Activated T-helper 17 cell treated with anti-CD3 and anti-CD28 coated beads, Interleukin-2, amount 50 U/mL, for 72 hours (primary cell): ENCODE measurements at regions not wholly inside any gene's neighbourhood (a gene's known extent, or its start where the extent isn't known, plus 50 kb on each side); places are given as distances from the start of the nearest gene placed in this dataset.

Experiments used
- ATAC-seq: fragments of 150-1000 bp; cut with Tn5 transposase; replicated peaks from 2 replicates; pipeline ENCODE4 v1.10.0; 2021; ENCODE audit warnings: mild to moderate bottlenecking, moderate library complexity
- H3K27ac Mint-ChIP-seq: one replicate; pipeline ENCODE4 v1.8.0; 2022; ENCODE audit warnings: mixed read lengths
- H3K27me3 Mint-ChIP-seq: one replicate; pipeline ENCODE4 v1.8.0; 2022; ENCODE audit warnings: mixed read lengths
- H3K36me3 Mint-ChIP-seq: one replicate; pipeline ENCODE4 v1.8.0; 2022; ENCODE audit warnings: low read depth, mild to moderate bottlenecking, mixed read lengths
- H3K4me1 Mint-ChIP-seq: one replicate; pipeline ENCODE4 v1.8.0; 2022; ENCODE audit warnings: mixed read lengths
- H3K4me3 Mint-ChIP-seq: one replicate; pipeline ENCODE4 v1.8.0; 2022; ENCODE audit warnings: mild to moderate bottlenecking, mixed read lengths
- H3K9me3 Mint-ChIP-seq: one replicate; pipeline ENCODE4 v1.8.0; 2022; ENCODE audit warnings: mixed read lengths

- H3K36me3 Mint-ChIP-seq: no peaks in the 10 kb centered on the region
- H3K27me3 Mint-ChIP-seq: no peaks in the 10 kb centered on the region
- ATAC-seq: no peak
- no peaks in the 10 kb centered on the region for H3K9me3 Mint-ChIP-seq
- no peak overlapping the region for H3K27ac Mint-ChIP-seq
- no peak overlapping the region for H3K4me3 Mint-ChIP-seq
- no peaks in the 10 kb centered on the region for H3K4me1 Mint-ChIP-seq
Observed at GRCh38 chr4:147335183-147335582, 145.7 kb upstream of the EDNRA start.

- Mint-ChIP-seq H3K9me3 (no peaks in the 10 kb centered on the region), H3K4me3 (no peak overlapping the region), H3K4me1 (no peaks in the 10 kb centered on the region), H3K36me3 (no peaks in the 10 kb centered on the region), H3K27ac (no peak overlapping the region), H3K27me3 (peaks cover 4% of the 10 kb centered on the region)
- ATAC-seq: no peak
Observed at GRCh38 chr4:147336252-147336651, 144.6 kb upstream of the EDNRA start.

- H3K9me3 Mint-ChIP-seq: no peaks in the 10 kb centered on the region
- no peak overlapping the region for H3K4me3 Mint-ChIP-seq
- H3K27me3 Mint-ChIP-seq: peaks cover 4% of the 10 kb centered on the region
- H3K36me3 Mint-ChIP-seq: no peaks in the 10 kb centered on the region
- no peak overlapping the region for H3K27ac Mint-ChIP-seq
- ATAC-seq: no peak
- H3K4me1 Mint-ChIP-seq: no peaks in the 10 kb centered on the region
Observed at GRCh38 chr4:147339100-147339499, 141.8 kb upstream of the EDNRA start.

- Mint-ChIP-seq H3K4me1 (no peaks in the 10 kb centered on the region), H3K36me3 (no peaks in the 10 kb centered on the region), H3K27ac (no peak overlapping the region), H3K4me3 (no peak overlapping the region), H3K9me3 (no peaks in the 10 kb centered on the region), H3K27me3 (peaks cover 4% of the 10 kb centered on the region)
- ATAC-seq: no peak
Observed at GRCh38 chr4:147340111-147340510, 140.8 kb upstream of the EDNRA start.

GRCh38 chr4:147340591-147341120, 140.2 kb upstream of the EDNRA start:
- no peaks in the 10 kb centered on the region for H3K36me3 Mint-ChIP-seq
- no peaks in the 10 kb centered on the region for H3K4me1 Mint-ChIP-seq
- no peak overlapping the region for H3K27ac Mint-ChIP-seq
- ATAC-seq: no peak
- H3K9me3 Mint-ChIP-seq: no peaks in the 10 kb centered on the region
- H3K27me3 Mint-ChIP-seq: peaks cover 4% of the 10 kb centered on the region
- no peak overlapping the region for H3K4me3 Mint-ChIP-seq

- Mint-ChIP-seq H3K4me3 (no peak overlapping the region), H3K9me3 (no peaks in the 10 kb centered on the region), H3K27me3 (peaks cover 10% of the 10 kb centered on the region), H3K27ac (no peak overlapping the region), H3K4me1 (no peaks in the 10 kb centered on the region), H3K36me3 (no peaks in the 10 kb centered on the region)
- no peak for ATAC-seq
Observed at GRCh38 chr4:147343692-147344091, 137.2 kb upstream of the EDNRA start.

GRCh38 chr4:147345662-147346061, 135.2 kb upstream of the EDNRA start:
- Mint-ChIP-seq H3K27ac (no peak overlapping the region), H3K9me3 (no peaks in the 10 kb centered on the region), H3K4me1 (no peaks in the 10 kb centered on the region)

GRCh38 chr4:147347217-147347616, 133.7 kb upstream of the EDNRA start:
- Mint-ChIP-seq H3K27ac (no peak overlapping the region), H3K36me3 (no peaks in the 10 kb centered on the region), H3K27me3 (peaks cover 6% of the 10 kb centered on the region), H3K9me3 (no peaks in the 10 kb centered on the region), H3K4me3 (no peak overlapping the region), H3K4me1 (no peaks in the 10 kb centered on the region)
- no peak for ATAC-seq

More at GRCh38 chr4:147345662-147346061, 135.2 kb upstream of the EDNRA start:
- Mint-ChIP-seq H3K36me3 (no peaks in the 10 kb centered on the region), H3K4me3 (no peak overlapping the region), H3K27me3 (peaks cover 9% of the 10 kb centered on the region)
- no peak for ATAC-seq

- Mint-ChIP-seq H3K4me1 (no peaks in the 10 kb centered on the region), H3K9me3 (no peaks in the 10 kb centered on the region), H3K27ac (no peak overlapping the region), H3K4me3 (no peak overlapping the region), H3K27me3 (peaks cover 6% of the 10 kb centered on the region), H3K36me3 (no peaks in the 10 kb centered on the region)
- no peak for ATAC-seq
Observed at GRCh38 chr4:147349193-147349592, 131.7 kb upstream of the EDNRA start.

- no peaks in the 10 kb centered on the region for H3K9me3 Mint-ChIP-seq
- H3K27ac Mint-ChIP-seq: no peak overlapping the region
- no peak for ATAC-seq
Observed at GRCh38 chr4:147351083-147351787, 129.7 kb upstream of the EDNRA start.

GRCh38 chr4:147354237-147354636, 126.7 kb upstream of the EDNRA start:
- no peak for ATAC-seq
- no peaks in the 10 kb centered on the region for H3K4me1 Mint-ChIP-seq
- H3K27me3 Mint-ChIP-seq: no peaks in the 10 kb centered on the region
- H3K27ac Mint-ChIP-seq: no peak overlapping the region
- no peaks in the 10 kb centered on the region for H3K9me3 Mint-ChIP-seq
- H3K4me3 Mint-ChIP-seq: no peak overlapping the region
- H3K36me3 Mint-ChIP-seq: no peaks in the 10 kb centered on the region

More at GRCh38 chr4:147351083-147351787, 129.7 kb upstream of the EDNRA start:
- H3K27me3 Mint-ChIP-seq: peaks cover 6% of the 10 kb centered on the region
- H3K4me1 Mint-ChIP-seq: no peaks in the 10 kb centered on the region
- H3K36me3 Mint-ChIP-seq: no peaks in the 10 kb centered on the region
- H3K4me3 Mint-ChIP-seq: no peak overlapping the region

GRCh38 chr4:147355032-147355656, 125.8 kb upstream of the EDNRA start:
- no peaks in the 10 kb centered on the region for H3K9me3 Mint-ChIP-seq
- no peak overlapping the region for H3K4me3 Mint-ChIP-seq
- no peaks in the 10 kb centered on the region for H3K4me1 Mint-ChIP-seq
- H3K27me3 Mint-ChIP-seq: no peaks in the 10 kb centered on the region
- no peaks in the 10 kb centered on the region for H3K36me3 Mint-ChIP-seq
- no peak overlapping the region for H3K27ac Mint-ChIP-seq
- no peak for ATAC-seq

- Mint-ChIP-seq H3K9me3 (no peaks in the 10 kb centered on the region), H3K36me3 (no peaks in the 10 kb centered on the region), H3K27ac (no peak overlapping the region), H3K4me1 (no peaks in the 10 kb centered on the region), H3K4me3 (no peak overlapping the region), H3K27me3 (no peaks in the 10 kb centered on the region)
- no peak for ATAC-seq
Observed at GRCh38 chr4:147355847-147356246, 125.0 kb upstream of the EDNRA start.

- Mint-ChIP-seq H3K27me3 (peaks cover 3% of the 10 kb centered on the region), H3K9me3 (no peaks in the 10 kb centered on the region), H3K4me1 (no peaks in the 10 kb centered on the region), H3K36me3 (no peaks in the 10 kb centered on the region), H3K4me3 (no peak overlapping the region), H3K27ac (no peak overlapping the region)
- no peak for ATAC-seq
Observed at GRCh38 chr4:147360301-147360700, 120.6 kb upstream of the EDNRA start.

- no peak for ATAC-seq
- H3K27me3 Mint-ChIP-seq: peaks cover 3% of the 10 kb centered on the region
- no peak overlapping the region for H3K4me3 Mint-ChIP-seq
- H3K9me3 Mint-ChIP-seq: no peaks in the 10 kb centered on the region
- no peaks in the 10 kb centered on the region for H3K36me3 Mint-ChIP-seq
- H3K27ac Mint-ChIP-seq: no peak overlapping the region
- no peaks in the 10 kb centered on the region for H3K4me1 Mint-ChIP-seq
Observed at GRCh38 chr4:147361726-147362125, 119.2 kb upstream of the EDNRA start.
